ENCODE measurements at regions not wholly inside any gene's neighbourhood (a gene's known extent, or its start where the extent isn't known, plus 50 kb on each side); places are given as distances from the start of the nearest gene placed in this dataset.

GRCh38 chr1:221834698-221835513, 93.0 kb upstream of the DUSP10 start:
- TF ChIP-seq CTCF (IDR thresholded peaks at IDR 0.05): no peak
- no peak for TF ChIP-seq POLR2A (IDR thresholded peaks at IDR 0.05)
